Right cardiac atrium (tissue), 5 donors: ENCODE measurements at regions not wholly inside any gene's neighbourhood (a gene's known extent, or its start where the extent isn't known, plus 50 kb on each side); places are given as distances from the start of the nearest gene placed in this dataset.

ENCODE experiments used
- ATAC-seq, 2 donors: fragments of 200-7000 bp; cut with Tn5 transposase; one replicate each; pipeline versions ENCODE4 v1.8.0 to v1.9.1; 2020; ENCODE audit warnings: moderate library complexity in 2 of 2, mild to moderate bottlenecking in 1 of 2
- DNase-seq, 3 donors: peaks; one replicate each; pipeline ENCODE4 v3.0.0-alpha.2; 2020
- H3K27ac ChIP-seq: one replicate; pipeline ENCODE4 v1.5.1; 2013; ENCODE audit warnings: mild to moderate bottlenecking, low read length, control low read depth, moderate library complexity
- H3K27me3 ChIP-seq: one replicate; pipeline ENCODE4 v1.6.1; 2013; ENCODE audit not compliant: control insufficient read depth, insufficient read depth
- H3K4me1 ChIP-seq: one replicate; pipeline ENCODE4 v1.6.1; 2013; ENCODE audit warnings: low read length; ENCODE audit not compliant: control insufficient read depth, insufficient read depth
- H3K4me3 ChIP-seq: one replicate; pipeline ENCODE4 v1.5.1; 2013; ENCODE audit warnings: low read length, control low read depth
- H3K9me3 ChIP-seq: one replicate; pipeline ENCODE4 v1.6.1; 2013; ENCODE audit warnings: low read length; ENCODE audit not compliant: control insufficient read depth
- WGBS: extraction: QIAGEN DNeasy Blood & Tissue Kit; methylation state at CpG from one replicate; pipeline ENCODE4 v1.1.7; 2013; 5-methylcytosine and 5-hydroxymethylcytosine counted together
- intact Hi-C, 4 donors: fragments of 100-400 bp; cut with DNase I; formaldehyde crosslinking; loops; one replicate each; pipeline versions ENCODE4 v1.11.0 to v1.14.0; 2022 to 2023
- donor health status: healthy with polysubstance abuse.
- donor health status: DM: no; HTN: yes; CAD: no.
- donor health status: DM: no; HTN: no; CAD: no.
- donor health status: DM: no; HTN: yes; CAD: no; lungs with severe emphysema.
- donor health status: DM: yes; HTN: yes; CAD: no.

DNA sequence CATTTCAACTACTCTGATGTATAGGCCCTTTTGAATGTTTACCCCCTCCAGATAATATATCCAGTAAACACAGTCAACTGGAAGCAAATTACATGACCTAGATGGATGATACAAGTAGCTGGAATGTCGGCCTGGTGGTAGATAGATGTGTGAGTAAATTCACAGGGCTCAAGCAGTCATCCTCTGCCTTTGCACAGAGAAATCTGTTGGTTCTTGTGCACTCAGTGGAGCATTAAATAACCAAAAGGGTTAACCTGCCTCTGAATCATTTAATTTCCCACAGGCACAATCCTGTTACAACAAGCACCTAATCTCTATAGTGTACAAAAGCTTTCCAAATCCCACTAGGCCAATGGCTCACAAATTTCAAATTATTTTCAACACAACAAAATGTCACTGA is 668.3 kb downstream of the DNAH5 start:
- H3K9me3 ChIP-seq, result peaks cover 7% of the 10 kb centered on the region
- ATAC-seq (no peak), DNase-seq (no peak)
- WGBS, result 55% methylated on average over 1 of the region's 1 CpG
- intact Hi-C loops, result no loop called here
- H3K27ac ChIP-seq, result no peak overlapping the region
- H3K4me1 ChIP-seq, result no peaks in the 10 kb centered on the region
- H3K27me3 ChIP-seq, result no peaks in the 10 kb centered on the region
- H3K4me3 ChIP-seq, result no peak overlapping the region

- no peaks in the 10 kb centered on the region for H3K27me3 ChIP-seq
- H3K4me3 ChIP-seq, result no peak overlapping the region
- intact Hi-C loops, result no loop called here
- H3K4me1 ChIP-seq, result no peaks in the 10 kb centered on the region
- no peak overlapping the region for H3K27ac ChIP-seq
- ATAC-seq (no peak), DNase-seq (no peak)
- 91% methylated on average over 1 of the region's 1 CpG for WGBS
- peaks cover 8% of the 10 kb centered on the region for H3K9me3 ChIP-seq
Observed at GRCh38 chr5:13263701-13264100, 680.8 kb downstream of the DNAH5 start.

- intact Hi-C loops, result no loop called here
- ATAC-seq, result no peak
- DNase-seq, result no peak
- Histone ChIP-seq H3K4me1 (no peaks in the 10 kb centered on the region), H3K9me3 (peaks cover 6% of the 10 kb centered on the region), H3K27me3 (no peaks in the 10 kb centered on the region), H3K27ac (no peak overlapping the region), H3K4me3 (no peak overlapping the region)
Observed at GRCh38 chr5:13253111-13253510, 691.4 kb downstream of the DNAH5 start.

DNA sequence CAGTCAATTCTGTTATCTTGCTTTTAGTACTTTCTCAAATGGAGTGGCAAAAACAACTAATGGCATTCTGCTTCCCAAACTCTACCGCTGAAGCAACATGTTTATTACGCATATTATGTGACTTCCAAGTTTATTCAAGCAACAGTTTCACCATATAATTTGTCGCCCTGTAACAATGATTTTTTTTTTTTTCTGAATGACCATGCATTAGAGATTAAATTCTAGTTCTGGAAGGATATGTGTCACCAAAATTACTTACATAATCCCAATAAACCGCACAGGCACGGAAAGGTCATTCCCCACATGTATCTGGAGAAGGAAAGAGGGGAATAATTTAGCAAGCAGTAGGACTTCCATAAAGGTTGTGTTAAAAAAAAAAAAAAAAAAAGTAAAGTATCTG is 691.8 kb downstream of the DNAH5 start:
- intact Hi-C loops, result no loop called here
- H3K9me3 ChIP-seq, result peaks cover 6% of the 10 kb centered on the region

DNA sequence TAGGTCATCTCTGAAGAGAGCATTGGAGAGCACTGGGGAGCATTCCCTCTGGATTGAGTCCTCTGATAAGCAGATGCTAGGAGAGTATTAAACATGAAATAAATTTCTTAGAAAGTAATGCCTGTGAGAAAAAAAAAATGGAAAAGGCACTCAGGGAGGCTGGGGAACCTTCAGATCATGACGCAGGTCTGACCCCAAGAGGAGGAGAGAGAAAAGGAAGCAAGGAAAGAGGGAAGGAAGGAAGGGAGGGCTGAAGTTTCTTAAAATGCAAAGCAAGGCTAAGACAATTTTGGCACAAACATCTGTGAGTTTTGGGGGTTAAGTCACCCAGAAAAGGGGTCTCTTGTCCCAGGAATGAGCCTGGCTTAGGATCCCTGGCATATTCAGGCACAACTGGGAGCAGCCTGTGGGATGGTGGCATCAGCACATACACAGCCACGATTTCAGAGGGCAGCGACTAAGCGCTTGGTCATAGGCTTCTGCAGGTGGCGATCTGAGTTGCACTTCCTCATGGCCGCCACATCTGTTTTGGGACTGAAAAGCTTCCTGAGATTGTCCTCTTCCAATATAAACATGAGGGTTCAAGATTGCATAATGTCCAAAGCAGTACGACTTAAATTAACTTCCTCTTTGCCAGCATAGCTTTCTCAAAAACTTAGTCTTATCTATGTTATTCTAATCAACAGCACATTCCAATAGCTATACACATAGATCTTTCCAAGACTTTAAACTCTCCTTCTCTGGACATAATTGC is 692.7 kb downstream of the DNAH5 start:
- ATAC-seq (peak in 1 of 2 donors; percentile 43), DNase-seq (peak in 1 of 3 donors; percentile 44)
- intact Hi-C loops, result no loop called here
- 35% methylated on average over 7 of the region's 7 CpGs for WGBS
- no peak overlapping the region for H3K4me3 ChIP-seq
- peaks cover 4% of the 10 kb centered on the region for H3K9me3 ChIP-seq
- H3K27ac ChIP-seq, result no peak overlapping the region
- no peaks in the 10 kb centered on the region for H3K27me3 ChIP-seq
- H3K4me1 ChIP-seq, result no peaks in the 10 kb centered on the region

More for the DNA sequence above, 691.8 kb downstream of the DNAH5 start:
- Histone ChIP-seq H3K4me3 (no peak overlapping the region), H3K4me1 (no peaks in the 10 kb centered on the region), H3K27ac (no peak overlapping the region), H3K27me3 (no peaks in the 10 kb centered on the region)
- ATAC-seq (no peak), DNase-seq (no peak)
- WGBS, result 88% methylated on average over 5 of the region's 5 CpGs

GRCh38 chr5:13250464-13251291 is 693.8 kb downstream of the DNAH5 start:
- H3K4me3 ChIP-seq, result no peak overlapping the region
- no peaks in the 10 kb centered on the region for H3K4me1 ChIP-seq
- H3K27me3 ChIP-seq, result no peaks in the 10 kb centered on the region
- DNase-seq, result no peak
- no peak overlapping the region for H3K27ac ChIP-seq
- peaks cover 4% of the 10 kb centered on the region for H3K9me3 ChIP-seq
- 80% methylated on average over 4 of the region's 4 CpGs for WGBS
- no peak for ATAC-seq
- intact Hi-C loops, result no loop called here

DNA sequence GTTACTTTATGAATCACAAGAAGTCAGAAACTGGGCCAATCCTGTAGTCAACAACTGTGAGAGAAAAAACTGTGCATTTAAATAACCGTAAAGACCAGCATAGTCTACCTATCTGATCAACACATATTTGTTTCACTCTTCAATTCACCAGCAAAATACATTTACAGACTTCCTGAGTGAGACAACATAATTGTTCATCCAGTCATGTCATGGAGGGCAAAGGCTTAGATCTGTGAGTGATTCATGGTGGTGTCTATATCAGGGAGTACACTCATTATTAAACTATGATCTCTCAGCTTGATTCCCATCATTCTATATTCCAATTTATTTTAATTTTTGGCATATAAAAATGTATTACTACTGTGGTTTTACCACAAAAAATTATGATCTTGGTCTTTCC is 694.6 kb downstream of the DNAH5 start:
- Histone ChIP-seq H3K27ac (no peak overlapping the region), H3K4me3 (no peak overlapping the region), H3K4me1 (no peaks in the 10 kb centered on the region), H3K9me3 (peaks cover 6% of the 10 kb centered on the region), H3K27me3 (no peaks in the 10 kb centered on the region)
- DNase-seq (no peak), ATAC-seq (no peak)
- intact Hi-C loops, result no loop called here
- WGBS, result 85% methylated on average over 1 of the region's 1 CpG

DNA sequence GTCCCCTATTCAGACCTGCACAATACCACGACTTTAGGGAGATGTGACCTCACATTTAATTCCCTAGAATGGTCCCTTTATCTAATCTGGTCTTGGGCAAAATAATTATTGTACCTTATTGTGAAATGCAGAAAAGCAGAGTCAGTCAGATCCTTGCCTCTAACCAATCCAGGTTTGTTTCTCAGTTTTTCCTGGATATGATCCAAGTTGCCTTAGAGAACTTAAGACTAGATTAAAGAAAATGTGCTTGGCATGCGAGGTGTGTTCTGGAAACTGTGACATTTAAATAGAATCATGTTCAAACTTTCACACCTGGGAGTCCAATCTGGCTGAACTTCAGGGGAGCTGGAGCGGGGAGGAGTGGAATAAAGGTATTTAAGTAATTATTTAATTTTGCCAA is 696.2 kb downstream of the DNAH5 start:
- 38% methylated on average over 3 of the region's 3 CpGs for WGBS
- Histone ChIP-seq H3K27me3 (no peaks in the 10 kb centered on the region), H3K9me3 (peaks cover 6% of the 10 kb centered on the region), H3K27ac (no peak overlapping the region), H3K4me3 (no peak overlapping the region), H3K4me1 (no peaks in the 10 kb centered on the region)
- no peak for ATAC-seq
- intact Hi-C loops, result no loop called here
- DNase-seq, result no peak

GRCh38 chr5:13246053-13246452 is 698.4 kb downstream of the DNAH5 start:
- peaks cover 2% of the 10 kb centered on the region for H3K9me3 ChIP-seq
- intact Hi-C loops, result no loop called here
- 81% methylated on average over 5 of the region's 5 CpGs for WGBS
- DNase-seq (no peak), ATAC-seq (no peak)
- H3K27ac ChIP-seq, result no peak overlapping the region
- no peaks in the 10 kb centered on the region for H3K4me1 ChIP-seq
- no peak overlapping the region for H3K4me3 ChIP-seq
- H3K27me3 ChIP-seq, result no peaks in the 10 kb centered on the region

DNA sequence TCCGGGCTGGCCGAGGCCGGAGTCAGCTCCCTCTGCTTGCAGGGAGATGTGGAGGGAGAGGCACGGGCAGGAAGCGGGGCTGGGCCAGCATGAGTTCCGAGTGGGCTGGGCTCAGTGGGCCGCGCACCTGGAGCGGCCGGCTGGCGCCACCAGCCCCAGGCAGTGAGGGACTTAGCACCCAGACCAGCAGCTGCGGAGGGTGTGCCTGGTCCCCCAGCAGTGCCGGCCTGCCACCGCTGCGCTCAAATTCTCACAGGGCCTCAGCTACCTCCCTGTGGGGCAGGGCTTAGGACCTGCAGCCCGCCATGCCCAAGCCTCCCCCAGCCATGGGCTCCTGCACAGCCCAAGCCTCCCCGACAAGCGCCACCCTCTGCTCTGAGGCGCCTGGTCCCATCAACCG is 700.3 kb downstream of the DNAH5 start:
- no peak overlapping the region for H3K4me3 ChIP-seq
- ATAC-seq (no peak), DNase-seq (peak in 2 of 3 donors; percentile 29 to 41)
- WGBS, result 93% methylated on average over 20 of the region's 20 CpGs
- intact Hi-C loops, result no loop called here
- peaks cover 6% of the 10 kb centered on the region for H3K9me3 ChIP-seq
- H3K4me1 ChIP-seq, result no peaks in the 10 kb centered on the region
- no peaks in the 10 kb centered on the region for H3K27me3 ChIP-seq
- H3K27ac ChIP-seq, result no peak overlapping the region

DNA sequence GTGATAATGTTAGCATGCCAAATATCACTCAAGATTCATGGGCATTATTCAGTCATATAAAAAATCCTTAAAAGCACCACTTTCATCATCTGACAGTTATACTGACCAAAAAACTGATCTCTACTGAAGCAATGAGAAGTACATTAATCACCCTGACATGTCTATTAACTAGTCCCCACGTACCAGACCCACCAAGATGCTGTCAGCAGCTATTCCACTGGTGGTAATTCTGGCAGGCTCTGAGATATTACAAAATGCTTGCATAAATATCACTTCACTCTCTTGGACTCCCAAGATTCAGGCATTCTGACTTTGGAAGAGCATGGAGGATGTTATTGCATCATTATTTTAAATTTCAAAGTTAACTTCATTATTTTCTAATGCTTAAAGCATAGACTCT is 717.0 kb downstream of the DNAH5 start:
- Histone ChIP-seq H3K27me3 (no peaks in the 10 kb centered on the region), H3K9me3 (peaks cover 5% of the 10 kb centered on the region), H3K4me3 (no peak overlapping the region), H3K4me1 (no peaks in the 10 kb centered on the region), H3K27ac (no peak overlapping the region)
- WGBS, result 10% methylated on average over 1 of the region's 1 CpG
- intact Hi-C loops, result no loop called here
- DNase-seq (no peak), ATAC-seq (no peak)
